SK-N-MC (cell line): ENCODE measurements at regions not wholly inside any gene's neighbourhood (a gene's known extent, or its start where the extent isn't known, plus 50 kb on each side); places are given as distances from the start of the nearest gene placed in this dataset.

Source experiments
- EZH2 ChIP-seq: fragments of 200-600 bp; sonication (generic); IDR thresholded peaks from one replicate; pipeline ENCODE4 v1.6.1; 2017; ENCODE audit warnings: antibody characterized with exemption
- FOXP2 ChIP-seq: optimal IDR thresholded peaks from 2 replicates; pipeline ENCODE3; 2011; ENCODE audit warnings: mild to moderate bottlenecking, moderate library complexity; ENCODE audit not compliant: insufficient read depth; ENCODE audit errors: extremely low read length, control extremely low read depth
- POLR2AphosphoS5 ChIP-seq: IDR thresholded peaks from 2 replicates; pipeline ENCODE4 v1.6.1; 2012; ENCODE audit warnings: mild to moderate bottlenecking, low read depth, low read length, borderline replicate concordance

DNA sequence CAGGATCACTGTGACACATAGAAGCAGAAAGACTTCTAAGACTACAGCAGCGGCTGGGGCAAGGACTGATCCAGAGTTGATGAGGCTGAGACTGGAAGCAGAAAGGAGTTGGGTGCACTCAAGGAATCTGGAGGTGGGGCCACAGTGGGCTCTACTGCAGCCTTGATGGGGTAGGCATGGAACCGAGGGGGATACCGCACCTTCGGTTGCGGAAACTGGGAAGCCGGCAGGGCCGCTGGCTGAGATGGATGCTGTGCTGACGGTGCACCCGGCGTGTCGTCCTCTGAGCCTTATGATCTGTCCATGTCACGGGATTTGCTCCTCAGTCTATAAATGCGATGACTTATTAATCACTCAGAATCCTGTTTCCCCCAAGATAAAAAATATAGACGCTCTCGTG is 473.5 kb upstream of the MYT1L start:
- TF ChIP-seq EZH2 (no peak), POLR2AphosphoS5 (no peak), FOXP2 (no peak)
